Activated CD4-positive, alpha-beta memory T cell treated with anti-CD3 and anti-CD28 coated beads, Interleukin-2, amount 10 ng/mL, durations not matched to agents 7 days and 5 days (primary cell): ENCODE measurements at regions not wholly inside any gene's neighbourhood (a gene's known extent, or its start where the extent isn't known, plus 50 kb on each side); places are given as distances from the start of the nearest gene placed in this dataset.

Experiments used
- CTCF ChIA-PET: fragments of 350-600 bp; sonication (Branson Sonifier 250); formaldehyde crosslinking; loops from one replicate; lab custom pipeline; 2021; ENCODE audit warnings: antibody characterized with exemption, inconsistent platforms; lab: Charles Lee
- POLR2A ChIA-PET: fragments of 350-600 bp; sonication (Branson Sonifier 250); formaldehyde crosslinking; loops from one replicate; lab custom pipeline; 2021; ENCODE audit warnings: antibody characterized with exemption; lab: Charles Lee
- DNase-seq: peaks from one replicate; pipeline ENCODE4 v3.0.0-alpha.2; 2020
- H3K27ac Mint-ChIP-seq: one replicate; pipeline ENCODE4 v1.8.0; 2021; ENCODE audit warnings: mild to moderate bottlenecking, mixed read lengths
- H3K27me3 Mint-ChIP-seq: one replicate; pipeline ENCODE4 v1.8.0; 2021; ENCODE audit warnings: mixed read lengths
- H3K36me3 Mint-ChIP-seq: one replicate; pipeline ENCODE4 v1.8.0; 2021; ENCODE audit warnings: low read depth, mixed read lengths
- H3K4me1 Mint-ChIP-seq: one replicate; pipeline ENCODE4 v1.8.0; 2021; ENCODE audit warnings: mixed read lengths
- H3K4me3 Mint-ChIP-seq: one replicate; pipeline ENCODE4 v1.8.0; 2021; ENCODE audit warnings: mild to moderate bottlenecking, mixed read lengths
- H3K9me3 Mint-ChIP-seq: one replicate; pipeline ENCODE4 v1.8.0; 2021; ENCODE audit warnings: mixed read lengths

- Mint-ChIP-seq H3K27ac (no peak overlapping the region), H3K36me3 (no peaks in the 10 kb centered on the region), H3K4me3 (no peak overlapping the region), H3K4me1 (peaks cover 9% of the 10 kb centered on the region), H3K27me3 (peaks cover 2% of the 10 kb centered on the region), H3K9me3 (no peaks in the 10 kb centered on the region)
- ChIA-PET CTCF (no interaction called here), POLR2A (no interaction called here)
- DNase-seq: no peak
These were observed 128.4 kb downstream of the RPAP3 start for GRCh38 chr12:47577206-47577989.

GRCh38 chr12:47576289-47576945 lies 129.4 kb downstream of the RPAP3 start:
- Mint-ChIP-seq H3K4me1 (peaks cover 9% of the 10 kb centered on the region), H3K9me3 (no peaks in the 10 kb centered on the region), H3K27me3 (peaks cover 2% of the 10 kb centered on the region), H3K27ac (no peak overlapping the region), H3K36me3 (no peaks in the 10 kb centered on the region), H3K4me3 (no peak overlapping the region)
- DNase-seq: no peak
- POLR2A ChIA-PET: no interaction called here
- CTCF ChIA-PET: no interaction called here

- POLR2A ChIA-PET: no interaction called here
- no peaks in the 10 kb centered on the region for H3K9me3 Mint-ChIP-seq
- peaks cover 5% of the 10 kb centered on the region for H3K27me3 Mint-ChIP-seq
- peaks cover 9% of the 10 kb centered on the region for H3K4me1 Mint-ChIP-seq
- no peaks in the 10 kb centered on the region for H3K36me3 Mint-ChIP-seq
- no peak overlapping the region for H3K4me3 Mint-ChIP-seq
- CTCF ChIA-PET: no interaction called here
- no peak overlapping the region for H3K27ac Mint-ChIP-seq
- DNase-seq: no peak
These were observed 131.4 kb downstream of the RPAP3 start for GRCh38 chr12:47574252-47575021.

GRCh38 chr12:47573146-47573659 lies 132.6 kb downstream of the RPAP3 start:
- H3K9me3 Mint-ChIP-seq: no peaks in the 10 kb centered on the region
- DNase-seq: no peak
- no peak overlapping the region for H3K27ac Mint-ChIP-seq
- no peak overlapping the region for H3K4me3 Mint-ChIP-seq
- POLR2A ChIA-PET: no interaction called here
- peaks cover 5% of the 10 kb centered on the region for H3K27me3 Mint-ChIP-seq
- CTCF ChIA-PET: no interaction called here
- peaks cover 9% of the 10 kb centered on the region for H3K4me1 Mint-ChIP-seq
- no peaks in the 10 kb centered on the region for H3K36me3 Mint-ChIP-seq

- Mint-ChIP-seq H3K27ac (no peak overlapping the region), H3K4me3 (no peak overlapping the region), H3K9me3 (no peaks in the 10 kb centered on the region), H3K36me3 (no peaks in the 10 kb centered on the region), H3K27me3 (peaks cover 3% of the 10 kb centered on the region), H3K4me1 (peaks cover 6% of the 10 kb centered on the region)
- CTCF ChIA-PET: interaction anchor here (0.6 to 1.6 kb wide), 2 partner anchors 11 to 1605 kb away, joined by 3 read pairs; no protein-coding TSS in a partner anchor
- no peak for DNase-seq
- POLR2A ChIA-PET: no interaction called here
These were observed 135.7 kb downstream of the RPAP3 start for GRCh38 chr12:47570151-47570550.

GRCh38 chr12:47562201-47562600 lies 143.6 kb downstream of the RPAP3 start:
- POLR2A ChIA-PET: no interaction called here
- no peaks in the 10 kb centered on the region for H3K4me1 Mint-ChIP-seq
- CTCF ChIA-PET: no interaction called here
- H3K4me3 Mint-ChIP-seq: no peak overlapping the region
- H3K9me3 Mint-ChIP-seq: no peaks in the 10 kb centered on the region
- no peaks in the 10 kb centered on the region for H3K36me3 Mint-ChIP-seq
- H3K27me3 Mint-ChIP-seq: peaks cover 2% of the 10 kb centered on the region
- H3K27ac Mint-ChIP-seq: no peak overlapping the region
- DNase-seq: no peak

GRCh38 chr12:47561746-47562145 lies 144.1 kb downstream of the RPAP3 start:
- POLR2A ChIA-PET: no interaction called here
- CTCF ChIA-PET: no interaction called here
- Mint-ChIP-seq H3K36me3 (no peaks in the 10 kb centered on the region), H3K27ac (no peak overlapping the region), H3K4me3 (no peak overlapping the region), H3K9me3 (no peaks in the 10 kb centered on the region), H3K27me3 (peaks cover 2% of the 10 kb centered on the region), H3K4me1 (no peaks in the 10 kb centered on the region)
- DNase-seq: no peak

GRCh38 chr12:47560415-47560814 lies 145.4 kb downstream of the RPAP3 start:
- Mint-ChIP-seq H3K27me3 (peaks cover 2% of the 10 kb centered on the region), H3K36me3 (no peaks in the 10 kb centered on the region), H3K4me3 (no peak overlapping the region), H3K9me3 (no peaks in the 10 kb centered on the region), H3K27ac (no peak overlapping the region), H3K4me1 (no peaks in the 10 kb centered on the region)
- ChIA-PET POLR2A (no interaction called here), CTCF (no interaction called here)
- DNase-seq: no peak

GRCh38 chr12:47558625-47559345 lies 147.0 kb downstream of the RPAP3 start:
- no peak overlapping the region for H3K27ac Mint-ChIP-seq
- peaks cover 2% of the 10 kb centered on the region for H3K27me3 Mint-ChIP-seq
- H3K36me3 Mint-ChIP-seq: no peaks in the 10 kb centered on the region
- POLR2A ChIA-PET: no interaction called here
- DNase-seq: no peak
- CTCF ChIA-PET: no interaction called here
- H3K9me3 Mint-ChIP-seq: peaks cover 6% of the 10 kb centered on the region
- no peak overlapping the region for H3K4me3 Mint-ChIP-seq
- H3K4me1 Mint-ChIP-seq: no peaks in the 10 kb centered on the region

GRCh38 chr12:47557386-47557785 lies 148.4 kb downstream of the RPAP3 start:
- Mint-ChIP-seq H3K36me3 (no peaks in the 10 kb centered on the region), H3K4me3 (no peak overlapping the region), H3K4me1 (no peaks in the 10 kb centered on the region), H3K27me3 (peaks cover 2% of the 10 kb centered on the region), H3K27ac (no peak overlapping the region), H3K9me3 (peaks cover 11% of the 10 kb centered on the region)
- CTCF ChIA-PET: no interaction called here
- no peak for DNase-seq
- POLR2A ChIA-PET: no interaction called here

- Mint-ChIP-seq H3K27me3 (peaks cover 2% of the 10 kb centered on the region), H3K4me1 (no peaks in the 10 kb centered on the region), H3K36me3 (no peaks in the 10 kb centered on the region), H3K27ac (no peak overlapping the region), H3K9me3 (peaks cover 11% of the 10 kb centered on the region), H3K4me3 (no peak overlapping the region)
- POLR2A ChIA-PET: no interaction called here
- no peak for DNase-seq
- CTCF ChIA-PET: no interaction called here
These were observed 149.4 kb downstream of the RPAP3 start for GRCh38 chr12:47556261-47557030.

GRCh38 chr12:47554046-47554653 lies 151.7 kb downstream of the RPAP3 start:
- peaks cover 11% of the 10 kb centered on the region for H3K9me3 Mint-ChIP-seq
- H3K27me3 Mint-ChIP-seq: peaks cover 2% of the 10 kb centered on the region
- CTCF ChIA-PET: no interaction called here
- H3K27ac Mint-ChIP-seq: no peak overlapping the region
- H3K4me1 Mint-ChIP-seq: no peaks in the 10 kb centered on the region
- H3K4me3 Mint-ChIP-seq: no peak overlapping the region
- POLR2A ChIA-PET: no interaction called here
- no peak for DNase-seq
- no peaks in the 10 kb centered on the region for H3K36me3 Mint-ChIP-seq
